HG02970 (cell line): ENCODE measurements at regions not wholly inside any gene's neighbourhood (a gene's known extent, or its start where the extent isn't known, plus 50 kb on each side); places are given as distances from the start of the nearest gene placed in this dataset.
"Not testable (repeated sequence)": the region's sequence is repeated elsewhere in the genome, so short reads cannot be mapped to it uniquely, and the experiment has no call there.

ENCODE experiments used
- ATAC-seq: cut with Tn5 transposase; IDR thresholded peaks from one replicate; pipeline ENCODE4 v1.9.1; 2021; ENCODE audit warnings: mild to moderate bottlenecking, moderate library complexity, moderate number of reproducible peaks; ENCODE audit not compliant: unreplicated experiment, low FRiP score

- no peak for ATAC-seq
Measured at GRCh38 chr14:53380052-53380866, 227.1 kb upstream of the DDHD1 start.

- no peak for ATAC-seq
Measured at GRCh38 chr14:53378142-53378541, 225.0 kb upstream of the DDHD1 start.

- ATAC-seq, result no peak
Measured at GRCh38 chr14:53376064-53376463, 222.9 kb upstream of the DDHD1 start.

- no peak for ATAC-seq
Measured at GRCh38 chr14:53375599-53375998, 222.5 kb upstream of the DDHD1 start.

GRCh38 chr14:53368711-53369201, 215.6 kb upstream of the DDHD1 start:
- no peak for ATAC-seq

- no peak for ATAC-seq
Measured at GRCh38 chr14:53368066-53368465, 214.9 kb upstream of the DDHD1 start.

GRCh38 chr14:53367644-53368026, 214.5 kb upstream of the DDHD1 start:
- no peak for ATAC-seq

- ATAC-seq, result no peak
Measured at GRCh38 chr14:53365486-53366130, 212.5 kb upstream of the DDHD1 start.

GRCh38 chr14:53362916-53363315, 209.8 kb upstream of the DDHD1 start:
- not testable (repeated sequence) for ATAC-seq

GRCh38 chr14:53360829-53361228, 207.7 kb upstream of the DDHD1 start:
- ATAC-seq, result no peak

GRCh38 chr14:53358166-53358565, 205.0 kb upstream of the DDHD1 start:
- no peak for ATAC-seq

- no peak for ATAC-seq
Measured at GRCh38 chr14:53356361-53357150, 203.4 kb upstream of the DDHD1 start.

- ATAC-seq, result no peak
Measured at GRCh38 chr14:53355581-53356112, 202.5 kb upstream of the DDHD1 start.

- ATAC-seq, result no peak
Measured at GRCh38 chr14:53354336-53354735, 201.2 kb upstream of the DDHD1 start.

- no peak for ATAC-seq
Measured at GRCh38 chr14:53350866-53351265, 197.7 kb upstream of the DDHD1 start.

- ATAC-seq, result no peak
Measured at GRCh38 chr14:53350429-53350828, 197.3 kb upstream of the DDHD1 start.

GRCh38 chr14:53346988-53347387, 193.9 kb upstream of the DDHD1 start:
- ATAC-seq, result no peak

GRCh38 chr14:53341324-53341723, 188.2 kb upstream of the DDHD1 start:
- ATAC-seq, result no peak

GRCh38 chr14:53338192-53338591, 185.1 kb upstream of the DDHD1 start:
- ATAC-seq, result no peak

- no peak for ATAC-seq
Measured at GRCh38 chr14:53336729-53337128, 183.6 kb upstream of the DDHD1 start.

- ATAC-seq, result no peak
Measured at GRCh38 chr14:53333809-53334208, 180.7 kb upstream of the DDHD1 start.
